ENCODE measurements at regions not wholly inside any gene's neighbourhood (a gene's known extent, or its start where the extent isn't known, plus 50 kb on each side); places are given as distances from the start of the nearest gene placed in this dataset.

GRCh38 chr3:182605882-182606611 is 187.3 kb upstream of the ATP11B start:
- DNase-seq (ENCODE audit: low read depth, low spot score), result no peak
- CTCF ChIA-PET, result no interaction called here
- Histone ChIP-seq H3K9ac (replicated peaks; ENCODE audit: extremely low read depth, insufficient read depth, low read length) (no peak overlapping the region), H4K20me1 (replicated peaks; ENCODE audit: control insufficient read depth, extremely low read depth, insufficient read depth, low read length) (no peaks in the 10 kb centered on the region), H3K4me2 (ENCODE audit: insufficient read depth, low read length) (no peak overlapping the region), H2AFZ (ENCODE audit: low read depth, low read length) (no peak overlapping the region), H3K27ac (ENCODE audit: insufficient read depth, low read depth, low read length) (no peak overlapping the region), H3K4me1 (ENCODE audit: control insufficient read depth, extremely low read depth, insufficient read depth, low read length) (no peaks in the 10 kb centered on the region), H3K9me1 (replicated peaks; ENCODE audit: control insufficient read depth, extremely low read depth, insufficient read depth, low read length) (no peaks in the 10 kb centered on the region), H3K36me3 (ENCODE audit: control insufficient read depth in 2 of 2, extremely low read depth in 1 of 2, insufficient read depth in 2 of 2, low read length in 2 of 2) (no peaks in the 10 kb centered on the region), H3K9me3 (replicated peaks; ENCODE audit: control insufficient read depth, insufficient read depth, low read length) (no peaks in the 10 kb centered on the region), H3K27me3 (ENCODE audit: control insufficient read depth in 2 of 2, insufficient read depth in 2 of 2, low read length in 2 of 2) (no peaks in the 10 kb centered on the region), H3K4me3 (replicated peaks in 1 of 3; ENCODE audit: insufficient read depth in 1 of 3, low read depth in 1 of 3, low read length in 3 of 3) (no peak overlapping the region), H3K79me2 (ENCODE audit: control insufficient read depth, insufficient read depth, low read length) (no peaks in the 10 kb centered on the region)
- POLR2A ChIA-PET, result no interaction called here
- dilution Hi-C loops (cut with MboI; ENCODE audit: extremely low pct_ligation_motif_present, low sequenced_read_pairs), result no loop called here
- intact Hi-C loops (cut with micrococcal nuclease), result no loop called here
- BruUV-seq (replicated peaks), result no TSS peak
- TF ChIP-seq MAX (IDR thresholded peaks at IDR 0.05; ENCODE audit: insufficient read depth, insufficient read length) (no peak), MYC (IDR thresholded peaks at IDR 0.05; ENCODE audit: low read depth, low read length) (no peak), CTCF (IDR thresholded peaks at IDR 0.05; ENCODE audit: extremely low read depth in 1 of 2, insufficient read depth in 1 of 2, low read depth in 1 of 2, low read length in 2 of 2) (no peak), GATA2 (IDR thresholded peaks at IDR 0.05; ENCODE audit: insufficient read depth, insufficient read length, low read depth, low read length) (no peak), JUN (IDR thresholded peaks at IDR 0.05; ENCODE audit: borderline replicate concordance, insufficient read depth, insufficient read length, low read depth) (no peak), POLR2AphosphoS5 (IDR thresholded peaks at IDR 0.05; ENCODE audit: insufficient read depth, low read depth, low read length) (no peak), EZH2 (IDR thresholded peaks at IDR 0.05; ENCODE audit: borderline replicate concordance, low read depth, low read length, severe bottlenecking) (no peak), FOS (IDR thresholded peaks at IDR 0.05; ENCODE audit: borderline replicate concordance, insufficient read depth, low read length) (no peak), POLR2A (IDR thresholded peaks at IDR 0.05; ENCODE audit: low read depth, low read length) (no peak)
- no peak for FAIRE-seq
